ENCODE measurements at regions not wholly inside any gene's neighbourhood (a gene's known extent, or its start where the extent isn't known, plus 50 kb on each side); places are given as distances from the start of the nearest gene placed in this dataset.

DNA sequence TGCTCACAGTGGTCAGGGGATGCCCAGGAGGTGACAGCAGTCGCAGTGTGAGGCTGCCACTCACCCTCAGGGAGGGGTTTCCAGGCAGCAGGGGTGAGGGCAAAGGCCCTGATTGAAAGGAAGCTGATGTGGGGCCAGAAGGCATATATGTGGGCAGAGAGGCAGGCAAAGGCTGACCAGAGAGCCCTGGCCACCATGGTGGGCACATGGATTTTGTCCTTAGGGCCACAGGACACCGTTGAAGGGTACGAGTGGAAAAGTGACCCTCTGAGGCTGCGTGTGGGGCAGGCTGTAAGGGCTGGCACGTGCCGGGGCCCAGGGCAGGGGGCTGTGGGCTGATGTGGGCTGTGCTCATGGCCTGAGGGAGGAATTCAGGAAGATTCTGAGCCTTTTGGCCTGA lies 57.5 kb upstream of the ZNF32 start:
- DNase-seq (ENCODE audit: low read depth, low spot score) (no peak), ATAC-seq (no peak)
- CTCF ChIA-PET: no interaction called here
- H3K9me3 ChIP-seq (ENCODE audit: control insufficient read depth in 1 of 2, insufficient read depth in 1 of 2, low read depth in 1 of 2, low read length in 2 of 2): no peaks in the 10 kb centered on the region
- no peak overlapping the region for H3K4me2 ChIP-seq (ENCODE audit: low read length)
- no peak overlapping the region for H3K27ac ChIP-seq (ENCODE audit: low read depth, low read length)
- no peak overlapping the region for H3K9ac ChIP-seq (ENCODE audit: low read length)
- no peaks in the 10 kb centered on the region for H3K79me2 ChIP-seq (ENCODE audit: insufficient read depth, low read length)
- H2AFZ ChIP-seq (ENCODE audit: low read depth, low read length, poor library complexity, severe bottlenecking): no peak overlapping the region
- H3K4me3 ChIP-seq (replicated peaks in 1 of 2; ENCODE audit: low read depth in 1 of 2, low read length in 2 of 2): no peak overlapping the region
- no peaks in the 10 kb centered on the region for H3K36me3 ChIP-seq (ENCODE audit: control insufficient read depth in 1 of 2, insufficient read depth in 2 of 2, low read length in 2 of 2)
- H3K4me1 ChIP-seq (ENCODE audit: control insufficient read depth in 1 of 2, insufficient read depth in 2 of 2, low read length in 2 of 2): no peaks in the 10 kb centered on the region
- TF ChIP-seq EGR1 (IDR thresholded peaks at IDR 0.05; ENCODE audit: low read depth): no peak
- TF ChIP-seq POLR2A (IDR thresholded peaks at IDR 0.05; ENCODE audit: borderline replicate concordance, extremely low read depth, insufficient read depth, insufficient read length): no peak
- TF ChIP-seq EZH2 (IDR thresholded peaks at IDR 0.05): no peak
- no peak for TF ChIP-seq POLR2AphosphoS5 (IDR thresholded peaks at IDR 0.05; ENCODE audit: low read depth, low read length)
- TF ChIP-seq SP1 (IDR thresholded peaks at IDR 0.05; ENCODE audit: low read depth): no peak
- TF ChIP-seq YY1 (IDR thresholded peaks at IDR 0.05; ENCODE audit: extremely low read depth, insufficient replicate concordance, low read depth, low read length): no peak
- TF ChIP-seq CEBPB (IDR thresholded peaks at IDR 0.05; ENCODE audit: low read depth): no peak
- TF ChIP-seq, protein P1, sequence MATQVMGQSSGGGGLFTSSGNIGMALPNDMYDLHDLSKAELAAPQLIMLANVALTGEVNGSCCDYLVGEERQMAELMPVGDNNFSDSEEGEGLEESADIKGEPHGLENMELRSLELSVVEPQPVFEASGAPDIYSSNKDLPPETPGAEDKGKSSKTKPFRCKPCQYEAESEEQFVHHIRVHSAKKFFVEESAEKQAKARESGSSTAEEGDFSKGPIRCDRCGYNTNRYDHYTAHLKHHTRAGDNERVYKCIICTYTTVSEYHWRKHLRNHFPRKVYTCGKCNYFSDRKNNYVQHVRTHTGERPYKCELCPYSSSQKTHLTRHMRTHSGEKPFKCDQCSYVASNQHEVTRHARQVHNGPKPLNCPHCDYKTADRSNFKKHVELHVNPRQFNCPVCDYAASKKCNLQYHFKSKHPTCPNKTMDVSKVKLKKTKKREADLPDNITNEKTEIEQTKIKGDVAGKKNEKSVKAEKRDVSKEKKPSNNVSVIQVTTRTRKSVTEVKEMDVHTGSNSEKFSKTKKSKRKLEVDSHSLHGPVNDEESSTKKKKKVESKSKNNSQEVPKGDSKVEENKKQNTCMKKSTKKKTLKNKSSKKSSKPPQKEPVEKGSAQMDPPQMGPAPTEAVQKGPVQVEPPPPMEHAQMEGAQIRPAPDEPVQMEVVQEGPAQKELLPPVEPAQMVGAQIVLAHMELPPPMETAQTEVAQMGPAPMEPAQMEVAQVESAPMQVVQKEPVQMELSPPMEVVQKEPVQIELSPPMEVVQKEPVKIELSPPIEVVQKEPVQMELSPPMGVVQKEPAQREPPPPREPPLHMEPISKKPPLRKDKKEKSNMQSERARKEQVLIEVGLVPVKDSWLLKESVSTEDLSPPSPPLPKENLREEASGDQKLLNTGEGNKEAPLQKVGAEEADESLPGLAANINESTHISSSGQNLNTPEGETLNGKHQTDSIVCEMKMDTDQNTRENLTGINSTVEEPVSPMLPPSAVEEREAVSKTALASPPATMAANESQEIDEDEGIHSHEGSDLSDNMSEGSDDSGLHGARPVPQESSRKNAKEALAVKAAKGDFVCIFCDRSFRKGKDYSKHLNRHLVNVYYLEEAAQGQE (IDR thresholded peaks at IDR 0.05; ENCODE audit: low read depth): no peak
- TF ChIP-seq CBX3 (IDR thresholded peaks at IDR 0.05; ENCODE audit: low read depth): no peak
- no peak for TF ChIP-seq RAD21 (IDR thresholded peaks at IDR 0.05; ENCODE audit: low read depth)
- TF ChIP-seq, protein P2, sequence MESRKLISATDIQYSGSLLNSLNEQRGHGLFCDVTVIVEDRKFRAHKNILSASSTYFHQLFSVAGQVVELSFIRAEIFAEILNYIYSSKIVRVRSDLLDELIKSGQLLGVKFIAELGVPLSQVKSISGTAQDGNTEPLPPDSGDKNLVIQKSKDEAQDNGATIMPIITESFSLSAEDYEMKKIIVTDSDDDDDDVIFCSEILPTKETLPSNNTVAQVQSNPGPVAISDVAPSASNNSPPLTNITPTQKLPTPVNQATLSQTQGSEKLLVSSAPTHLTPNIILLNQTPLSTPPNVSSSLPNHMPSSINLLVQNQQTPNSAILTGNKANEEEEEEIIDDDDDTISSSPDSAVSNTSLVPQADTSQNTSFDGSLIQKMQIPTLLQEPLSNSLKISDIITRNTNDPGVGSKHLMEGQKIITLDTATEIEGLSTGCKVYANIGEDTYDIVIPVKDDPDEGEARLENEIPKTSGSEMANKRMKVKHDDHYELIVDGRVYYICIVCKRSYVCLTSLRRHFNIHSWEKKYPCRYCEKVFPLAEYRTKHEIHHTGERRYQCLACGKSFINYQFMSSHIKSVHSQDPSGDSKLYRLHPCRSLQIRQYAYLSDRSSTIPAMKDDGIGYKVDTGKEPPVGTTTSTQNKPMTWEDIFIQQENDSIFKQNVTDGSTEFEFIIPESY (IDR thresholded peaks at IDR 0.05; ENCODE audit: extremely low read depth, insufficient replicate concordance, low read length): no peak
- TF ChIP-seq, protein P3, sequence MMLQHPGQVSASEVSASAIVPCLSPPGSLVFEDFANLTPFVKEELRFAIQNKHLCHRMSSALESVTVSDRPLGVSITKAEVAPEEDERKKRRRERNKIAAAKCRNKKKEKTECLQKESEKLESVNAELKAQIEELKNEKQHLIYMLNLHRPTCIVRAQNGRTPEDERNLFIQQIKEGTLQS (IDR thresholded peaks at IDR 0.05): no peak
- TF ChIP-seq SIN3A (IDR thresholded peaks at IDR 0.05; ENCODE audit: low read depth): no peak
- H3K9me2 ChIP-seq (ENCODE audit: insufficient read depth): no peaks in the 10 kb centered on the region
- POLR2A ChIA-PET: no interaction called here
- no TSS peak for BruUV-seq (replicated peaks)
- intact Hi-C loops (cut with micrococcal nuclease): no loop called here
- peaks cover 9% of the 10 kb centered on the region for H3K27me3 ChIP-seq (ENCODE audit: insufficient read depth, low read length)
- RAD21 ChIA-PET (ENCODE audit: low non-redundant PET in 1 of 2, low total read pairs in 2 of 2, uncharacterized antibody in 2 of 2, unreplicated experiment in 2 of 2): no interaction called here
- H4K20me1 ChIP-seq (ENCODE audit: insufficient read depth): no peaks in the 10 kb centered on the region

Data from HCT116 (cell line).